GM21515 (cell line): ENCODE measurements at regions not wholly inside any gene's neighbourhood (a gene's known extent, or its start where the extent isn't known, plus 50 kb on each side); places are given as distances from the start of the nearest gene placed in this dataset.
A peak's percentile ranks its signal among the peaks of the same experiment; 100 is the strongest.

Experiments
- ATAC-seq: cut with Tn5 transposase; IDR thresholded peaks from one replicate; pipeline ENCODE4 v1.9.1; 2021; ENCODE audit not compliant: unreplicated experiment

GRCh38 chr10:78292250-78292981 lies 258.8 kb downstream of the RPS24 start:
- no peak for ATAC-seq

- no peak for ATAC-seq
These were observed 259.6 kb downstream of the RPS24 start for GRCh38 chr10:78292982-78293865.

- no peak for ATAC-seq
These were observed 261.6 kb downstream of the RPS24 start for GRCh38 chr10:78295242-78295641.

GRCh38 chr10:78296785-78297184 lies 263.1 kb downstream of the RPS24 start:
- no peak for ATAC-seq

- no peak for ATAC-seq
These were observed 264.3 kb downstream of the RPS24 start for GRCh38 chr10:78297997-78298396.

- ATAC-seq = no peak
These were observed 265.2 kb downstream of the RPS24 start for GRCh38 chr10:78298835-78299234.

GRCh38 chr10:78299851-78300468 lies 266.3 kb downstream of the RPS24 start:
- ATAC-seq = no peak

- ATAC-seq = no peak
These were observed 266.9 kb downstream of the RPS24 start for GRCh38 chr10:78300526-78300925.

- ATAC-seq = no peak
These were observed 267.8 kb downstream of the RPS24 start for GRCh38 chr10:78301481-78301880.

- no peak for ATAC-seq
These were observed 268.5 kb downstream of the RPS24 start for GRCh38 chr10:78301891-78302738.

GRCh38 chr10:78302739-78302988 lies 269.0 kb downstream of the RPS24 start:
- no peak for ATAC-seq

GRCh38 chr10:78302989-78303854 lies 269.6 kb downstream of the RPS24 start:
- peak; percentile 86 for ATAC-seq

GRCh38 chr10:78304091-78305045 lies 270.7 kb downstream of the RPS24 start:
- no peak for ATAC-seq

GRCh38 chr10:78305311-78305710 lies 271.6 kb downstream of the RPS24 start:
- ATAC-seq = no peak

GRCh38 chr10:78306358-78306757 lies 272.7 kb downstream of the RPS24 start:
- no peak for ATAC-seq

- no peak for ATAC-seq
These were observed 273.9 kb downstream of the RPS24 start for GRCh38 chr10:78307576-78307975.

- ATAC-seq = no peak
These were observed 276.0 kb downstream of the RPS24 start for GRCh38 chr10:78309536-78310237.

- no peak for ATAC-seq
These were observed 276.9 kb downstream of the RPS24 start for GRCh38 chr10:78310481-78311080.
